ENCODE measurements at regions not wholly inside any gene's neighbourhood (a gene's known extent, or its start where the extent isn't known, plus 50 kb on each side); places are given as distances from the start of the nearest gene placed in this dataset.
"Not testable (repeated sequence)": the region's sequence is repeated elsewhere in the genome, so short reads cannot be mapped to it uniquely, and the experiment has no call there.

GRCh38 chr4:181823645-181824044, 419.6 kb upstream of the TENM3 start:
- DNase-seq, result no peak

GRCh38 chr4:181825564-181825963, 417.6 kb upstream of the TENM3 start:
- DNase-seq, result no peak

GRCh38 chr4:181827246-181827645, 416.0 kb upstream of the TENM3 start:
- DNase-seq, result no peak

- no peak for DNase-seq
These were observed 412.7 kb upstream of the TENM3 start for GRCh38 chr4:181830404-181831035.

GRCh38 chr4:181834071-181834470, 409.1 kb upstream of the TENM3 start:
- no peak for DNase-seq

GRCh38 chr4:181835348-181835747, 407.9 kb upstream of the TENM3 start:
- DNase-seq, result no peak

- DNase-seq, result no peak
These were observed 404.9 kb upstream of the TENM3 start for GRCh38 chr4:181838253-181838652.

- not testable (repeated sequence) for DNase-seq
These were observed 399.4 kb upstream of the TENM3 start for GRCh38 chr4:181843797-181844196.

GRCh38 chr4:181845617-181846016, 397.6 kb upstream of the TENM3 start:
- no peak for DNase-seq

GRCh38 chr4:181846934-181847333, 396.3 kb upstream of the TENM3 start:
- no peak for DNase-seq

GRCh38 chr4:181848357-181848756, 394.8 kb upstream of the TENM3 start:
- DNase-seq, result no peak

- DNase-seq, result no peak
These were observed 393.7 kb upstream of the TENM3 start for GRCh38 chr4:181849472-181849871.

GRCh38 chr4:181853881-181854511, 389.2 kb upstream of the TENM3 start:
- no peak for DNase-seq

GRCh38 chr4:181855307-181855706, 387.9 kb upstream of the TENM3 start:
- no peak for DNase-seq

- DNase-seq, result not testable (repeated sequence)
These were observed 385.7 kb upstream of the TENM3 start for GRCh38 chr4:181857471-181857870.

- DNase-seq, result no peak
These were observed 384.5 kb upstream of the TENM3 start for GRCh38 chr4:181858741-181859140.

GRCh38 chr4:181859439-181859838, 383.8 kb upstream of the TENM3 start:
- no peak for DNase-seq

GRCh38 chr4:181860157-181860556, 383.0 kb upstream of the TENM3 start:
- DNase-seq, result no peak

- DNase-seq, result no peak
These were observed 382.5 kb upstream of the TENM3 start for GRCh38 chr4:181860668-181861067.

GRCh38 chr4:181863856-181864255, 379.3 kb upstream of the TENM3 start:
- no peak for DNase-seq

GRCh38 chr4:181870326-181870725, 372.9 kb upstream of the TENM3 start:
- DNase-seq, result no peak

GRCh38 chr4:181874602-181875001, 368.6 kb upstream of the TENM3 start:
- DNase-seq, result no peak

GRCh38 chr4:181877329-181877848, 365.8 kb upstream of the TENM3 start:
- no peak for DNase-seq

GRCh38 chr4:181890031-181890430, 353.2 kb upstream of the TENM3 start:
- DNase-seq, result no peak

GRCh38 chr4:181890911-181891310, 352.3 kb upstream of the TENM3 start:
- DNase-seq, result no peak

Measured in activated CD4-positive, alpha-beta T cell treated with anti-CD3 and anti-CD28 coated beads, Interleukin-2, amount 50 U/mL, for 48 hours (primary cell).